ENCODE measurements at regions not wholly inside any gene's neighbourhood (a gene's known extent, or its start where the extent isn't known, plus 50 kb on each side); places are given as distances from the start of the nearest gene placed in this dataset.

DNA sequence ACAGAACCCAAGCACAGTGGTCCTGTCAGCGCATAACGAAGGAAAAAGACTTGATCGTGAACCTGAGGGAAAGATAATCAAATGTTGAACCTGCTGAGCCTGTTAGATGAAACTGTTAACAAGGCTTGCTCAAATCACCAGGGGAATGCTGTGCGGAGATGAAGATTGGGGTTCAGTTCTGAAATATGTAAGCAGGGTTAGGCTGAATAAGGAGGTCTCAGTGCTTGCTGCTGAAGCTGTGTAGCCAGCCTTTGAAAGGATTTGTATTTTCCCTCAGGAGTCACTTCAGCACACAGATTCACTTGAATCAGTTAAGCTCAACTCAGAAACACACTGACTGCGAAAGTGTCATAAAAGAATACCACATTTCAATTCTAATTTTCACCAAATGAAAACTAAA, 793.5 kb downstream of the OLFM4 start:
- no peak overlapping the region for H3K4me3 ChIP-seq (ENCODE audit: low read depth, low read length)
- no peaks in the 10 kb centered on the region for H3K27me3 ChIP-seq (ENCODE audit: control insufficient read depth, insufficient read depth, low read length)
- no peaks in the 10 kb centered on the region for H3K4me1 ChIP-seq (ENCODE audit: control insufficient read depth, insufficient read depth, low read length)

DNA sequence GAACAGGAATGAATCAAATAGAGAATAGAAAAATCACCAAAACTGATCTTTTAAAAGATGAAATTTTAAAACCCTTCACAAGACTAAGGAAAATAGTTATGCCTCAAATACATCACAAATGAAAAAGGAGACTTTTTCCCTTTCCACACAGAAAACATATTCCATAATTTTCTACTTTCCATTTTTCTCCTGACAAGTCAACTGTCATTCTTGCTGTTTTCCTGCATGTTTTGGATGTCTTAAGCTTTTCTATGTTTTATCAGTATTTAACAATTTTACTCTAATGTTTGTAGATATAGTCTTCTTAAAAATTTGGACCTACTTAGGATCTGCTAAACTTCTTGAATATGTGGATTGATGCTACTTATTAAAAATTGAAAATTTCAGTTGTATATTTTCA, 810.8 kb downstream of the OLFM4 start:
- Histone ChIP-seq H3K9me3 (ENCODE audit: control insufficient read depth, insufficient read depth, low read length) (no peaks in the 10 kb centered on the region), H3K4me3 (ENCODE audit: low read depth, low read length) (no peak overlapping the region), H3K9ac (ENCODE audit: low read depth, low read length) (no peak overlapping the region), H3K27me3 (ENCODE audit: control insufficient read depth, insufficient read depth, low read length) (no peaks in the 10 kb centered on the region), H3K36me3 (ENCODE audit: control insufficient read depth, insufficient read depth, low read length) (no peaks in the 10 kb centered on the region), H3K4me1 (ENCODE audit: control insufficient read depth, insufficient read depth, low read length) (no peaks in the 10 kb centered on the region)

More for the DNA sequence above, 793.5 kb downstream of the OLFM4 start:
- Histone ChIP-seq H3K9me3 (ENCODE audit: control insufficient read depth, insufficient read depth, low read length) (no peaks in the 10 kb centered on the region), H3K9ac (ENCODE audit: low read depth, low read length) (no peak overlapping the region), H3K36me3 (ENCODE audit: control insufficient read depth, insufficient read depth, low read length) (no peaks in the 10 kb centered on the region)

DNA sequence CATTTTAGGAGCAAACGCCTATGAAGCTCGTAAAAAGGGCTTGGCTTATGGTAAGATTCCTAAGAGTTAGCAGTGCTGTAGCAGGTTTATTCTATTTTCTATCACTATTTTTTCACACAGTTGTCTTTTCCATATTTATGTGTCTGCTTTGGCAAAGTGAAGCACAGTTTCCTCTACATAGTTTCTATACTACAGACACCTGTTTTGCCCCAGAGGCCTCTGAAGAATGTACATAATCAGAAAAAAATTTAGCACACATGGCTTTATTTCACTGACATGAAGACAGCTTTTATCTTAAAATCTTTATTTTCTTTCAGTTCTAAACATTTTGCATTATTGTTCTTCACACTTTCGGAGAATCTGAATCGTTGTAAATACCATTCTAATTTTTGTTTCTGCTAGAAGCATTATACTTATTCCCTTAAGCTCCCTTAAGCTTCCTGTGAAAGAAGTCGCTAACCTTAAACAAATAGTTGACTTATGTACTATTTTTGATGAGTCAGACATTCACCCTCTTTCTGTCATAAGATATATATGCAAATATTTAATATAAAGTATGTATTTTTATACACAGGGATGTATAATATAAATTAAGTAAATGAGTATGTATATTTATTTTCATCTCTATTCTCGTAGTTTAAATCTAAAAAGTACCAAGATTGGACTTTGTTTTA, 816.0 kb downstream of the OLFM4 start:
- Histone ChIP-seq H3K27me3 (ENCODE audit: control insufficient read depth, insufficient read depth, low read length) (no peaks in the 10 kb centered on the region), H3K9me3 (ENCODE audit: control insufficient read depth, insufficient read depth, low read length) (no peaks in the 10 kb centered on the region), H3K36me3 (ENCODE audit: control insufficient read depth, insufficient read depth, low read length) (no peaks in the 10 kb centered on the region), H3K4me1 (ENCODE audit: control insufficient read depth, insufficient read depth, low read length) (peaks cover 4% of the 10 kb centered on the region), H3K4me3 (ENCODE audit: low read depth, low read length) (no peak overlapping the region), H3K9ac (ENCODE audit: low read depth, low read length) (no peak overlapping the region)

DNA sequence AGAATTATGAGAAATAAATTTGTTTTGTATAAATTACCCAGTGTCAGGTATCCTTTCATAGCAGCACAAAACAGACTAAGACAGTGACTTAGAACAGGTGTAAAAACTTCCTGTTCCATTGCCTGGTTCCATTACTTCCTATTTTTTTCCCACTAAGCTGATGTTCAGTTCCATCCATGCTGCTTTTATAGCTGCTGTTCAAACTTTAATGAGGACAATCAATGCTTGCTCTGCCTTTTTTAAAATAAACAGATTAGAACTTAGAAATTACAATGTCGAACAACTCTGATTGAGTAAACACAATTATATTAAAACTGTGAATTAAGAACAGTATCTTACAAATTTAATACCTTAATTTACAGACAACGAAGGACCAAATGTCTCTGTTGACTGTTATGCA, 818.9 kb downstream of the OLFM4 start:
- no peaks in the 10 kb centered on the region for H3K36me3 ChIP-seq (ENCODE audit: control insufficient read depth, insufficient read depth, low read length)
- no peak overlapping the region for H3K4me3 ChIP-seq (ENCODE audit: low read depth, low read length)
- no peak overlapping the region for H3K9ac ChIP-seq (ENCODE audit: low read depth, low read length)
- H3K9me3 ChIP-seq (ENCODE audit: control insufficient read depth, insufficient read depth, low read length), result no peaks in the 10 kb centered on the region
- peaks cover 4% of the 10 kb centered on the region for H3K4me1 ChIP-seq (ENCODE audit: control insufficient read depth, insufficient read depth, low read length)
- H3K27me3 ChIP-seq (ENCODE audit: control insufficient read depth, insufficient read depth, low read length), result no peaks in the 10 kb centered on the region

DNA sequence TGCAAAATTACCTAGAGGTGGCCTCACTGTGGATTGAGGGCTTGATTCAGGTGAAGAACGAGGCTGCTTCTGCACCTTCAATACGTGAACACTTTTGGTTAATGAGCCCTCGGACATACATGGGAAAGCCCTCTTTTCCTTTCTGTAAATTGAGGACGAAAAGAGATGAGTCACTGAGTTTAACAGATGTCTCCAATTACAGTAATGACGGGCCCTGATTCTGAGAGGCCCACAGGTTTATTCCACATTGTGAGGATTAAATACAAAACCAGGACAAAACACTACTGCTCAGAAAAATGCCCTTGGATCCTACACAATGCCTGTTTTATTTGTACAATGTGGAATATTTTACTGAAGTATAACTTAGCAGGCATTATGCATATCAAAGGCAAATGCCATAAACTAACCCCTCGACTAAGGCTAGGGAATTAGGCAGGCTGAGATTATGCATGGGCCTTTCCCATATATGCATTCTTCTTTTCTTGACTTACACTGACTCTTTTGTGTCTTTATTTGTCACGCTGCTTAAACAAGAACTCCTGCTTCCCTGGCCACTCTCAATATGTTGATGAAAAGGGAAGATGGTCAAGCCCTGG, 819.9 kb downstream of the OLFM4 start:
- no peaks in the 10 kb centered on the region for H3K9me3 ChIP-seq (ENCODE audit: control insufficient read depth, insufficient read depth, low read length)
- H3K4me1 ChIP-seq (ENCODE audit: control insufficient read depth, insufficient read depth, low read length), result peaks cover 4% of the 10 kb centered on the region
- no peak overlapping the region for H3K9ac ChIP-seq (ENCODE audit: low read depth, low read length)
- no peaks in the 10 kb centered on the region for H3K27me3 ChIP-seq (ENCODE audit: control insufficient read depth, insufficient read depth, low read length)
- no peak overlapping the region for H3K4me3 ChIP-seq (ENCODE audit: low read depth, low read length)
- H3K36me3 ChIP-seq (ENCODE audit: control insufficient read depth, insufficient read depth, low read length), result no peaks in the 10 kb centered on the region

DNA sequence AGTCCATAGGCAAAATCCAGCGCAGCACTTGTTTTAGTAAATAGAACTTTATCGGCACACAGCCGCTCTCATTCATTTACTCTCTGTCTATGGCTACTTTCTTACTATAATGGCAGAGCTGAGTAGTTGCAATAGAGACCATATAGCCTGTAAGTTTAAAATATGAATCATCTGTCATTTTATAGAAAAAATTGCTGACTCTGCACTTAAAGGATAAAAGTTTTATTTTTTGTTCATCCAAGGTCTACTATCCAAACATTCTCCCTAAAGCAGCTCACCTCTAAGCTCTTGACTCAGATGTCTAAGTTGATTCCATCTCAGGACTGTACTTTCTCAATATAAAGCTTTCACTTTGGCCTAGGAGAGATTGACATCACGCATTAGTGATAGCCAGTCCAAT, 825.7 kb downstream of the OLFM4 start:
- no peak overlapping the region for H3K4me3 ChIP-seq (ENCODE audit: low read depth, low read length)
- no peaks in the 10 kb centered on the region for H3K36me3 ChIP-seq (ENCODE audit: control insufficient read depth, insufficient read depth, low read length)
- no peaks in the 10 kb centered on the region for H3K4me1 ChIP-seq (ENCODE audit: control insufficient read depth, insufficient read depth, low read length)
- H3K27me3 ChIP-seq (ENCODE audit: control insufficient read depth, insufficient read depth, low read length), result no peaks in the 10 kb centered on the region
- H3K9ac ChIP-seq (ENCODE audit: low read depth, low read length), result no peak overlapping the region
- H3K9me3 ChIP-seq (ENCODE audit: control insufficient read depth, insufficient read depth, low read length), result no peaks in the 10 kb centered on the region

DNA sequence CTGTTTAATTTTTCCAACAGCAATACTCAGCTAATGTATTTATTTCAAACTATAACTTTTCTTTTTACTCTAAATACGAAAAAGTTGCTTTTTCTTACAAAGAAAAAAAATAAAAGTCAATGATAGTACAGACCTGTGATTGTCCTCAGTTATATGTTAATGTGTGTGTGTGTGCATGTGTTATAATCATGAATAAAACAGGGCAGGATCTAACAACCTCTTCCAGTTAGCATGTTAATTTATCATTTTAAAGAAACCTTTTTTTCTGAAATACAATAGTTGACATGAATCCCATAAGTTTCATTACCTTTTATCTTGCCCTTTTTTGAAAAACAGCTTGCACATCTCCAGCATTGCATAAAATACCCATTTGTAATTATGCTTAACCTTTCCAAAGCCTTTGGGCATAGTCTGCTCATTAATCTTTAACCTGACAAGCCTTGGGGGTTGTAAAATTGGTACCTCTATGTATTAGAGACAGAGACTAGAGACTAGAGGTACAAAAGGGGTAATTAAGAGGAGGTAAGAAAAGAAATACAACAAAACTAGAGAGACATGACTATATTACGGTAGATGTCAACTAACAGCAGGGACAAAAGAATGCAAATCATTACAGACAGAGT, 828.1 kb downstream of the OLFM4 start:
- Histone ChIP-seq H3K9ac (ENCODE audit: low read depth, low read length) (no peak overlapping the region), H3K36me3 (ENCODE audit: control insufficient read depth, insufficient read depth, low read length) (no peaks in the 10 kb centered on the region), H3K4me1 (ENCODE audit: control insufficient read depth, insufficient read depth, low read length) (no peaks in the 10 kb centered on the region), H3K4me3 (ENCODE audit: low read depth, low read length) (no peak overlapping the region), H3K27me3 (ENCODE audit: control insufficient read depth, insufficient read depth, low read length) (no peaks in the 10 kb centered on the region), H3K9me3 (ENCODE audit: control insufficient read depth, insufficient read depth, low read length) (no peaks in the 10 kb centered on the region)

DNA sequence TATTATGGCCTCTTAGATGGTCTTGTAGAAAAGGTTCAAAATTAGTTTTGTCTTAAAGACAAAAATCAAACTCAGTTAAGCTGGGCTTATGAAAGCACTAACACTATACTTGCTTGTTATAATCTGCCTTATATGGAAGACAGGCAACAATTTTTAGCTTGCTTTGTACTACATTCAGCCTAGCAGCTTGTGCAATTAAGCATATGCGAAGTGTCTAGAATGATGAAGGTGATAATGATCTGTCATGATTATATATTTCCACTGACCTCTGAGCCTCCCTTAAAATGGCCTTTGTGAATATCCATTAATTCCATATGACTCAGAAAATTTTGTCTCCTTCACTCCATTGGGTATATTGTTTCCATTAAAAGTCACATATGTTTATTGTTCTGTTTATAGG, 834.9 kb downstream of the OLFM4 start:
- H3K36me3 ChIP-seq (ENCODE audit: control insufficient read depth, insufficient read depth, low read length), result no peaks in the 10 kb centered on the region
- no peak overlapping the region for H3K9ac ChIP-seq (ENCODE audit: low read depth, low read length)
- no peaks in the 10 kb centered on the region for H3K4me1 ChIP-seq (ENCODE audit: control insufficient read depth, insufficient read depth, low read length)
- H3K27me3 ChIP-seq (ENCODE audit: control insufficient read depth, insufficient read depth, low read length), result no peaks in the 10 kb centered on the region
- H3K9me3 ChIP-seq (ENCODE audit: control insufficient read depth, insufficient read depth, low read length), result no peaks in the 10 kb centered on the region
- no peak overlapping the region for H3K4me3 ChIP-seq (ENCODE audit: low read depth, low read length)

DNA sequence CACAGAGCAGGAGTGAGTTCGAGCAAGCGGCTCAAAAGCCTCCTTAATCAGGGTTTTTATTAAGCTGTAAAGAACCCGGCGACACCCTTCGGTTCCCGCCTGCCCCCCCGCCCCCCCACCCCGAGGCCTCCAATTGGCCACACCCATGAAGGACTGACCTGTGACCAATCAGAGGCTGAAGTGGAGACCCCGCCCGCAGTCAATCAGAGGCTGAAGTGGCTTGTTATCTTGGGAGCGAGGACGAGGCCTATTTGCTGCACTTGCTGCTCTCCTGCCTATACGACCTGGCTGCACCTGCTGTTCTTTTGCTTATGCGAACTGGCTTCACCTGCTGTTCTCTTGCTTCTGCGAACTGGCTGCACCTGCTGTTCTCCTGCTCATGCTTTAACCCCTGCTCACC, 844.9 kb downstream of the OLFM4 start:
- no peaks in the 10 kb centered on the region for H3K9me3 ChIP-seq (ENCODE audit: control insufficient read depth, insufficient read depth, low read length)
- no peaks in the 10 kb centered on the region for H3K27me3 ChIP-seq (ENCODE audit: control insufficient read depth, insufficient read depth, low read length)
- H3K4me1 ChIP-seq (ENCODE audit: control insufficient read depth, insufficient read depth, low read length), result peaks cover 2% of the 10 kb centered on the region
- H3K36me3 ChIP-seq (ENCODE audit: control insufficient read depth, insufficient read depth, low read length), result no peaks in the 10 kb centered on the region
- no peak overlapping the region for H3K4me3 ChIP-seq (ENCODE audit: low read depth, low read length)
- H3K9ac ChIP-seq (ENCODE audit: low read depth, low read length), result no peak overlapping the region

DNA sequence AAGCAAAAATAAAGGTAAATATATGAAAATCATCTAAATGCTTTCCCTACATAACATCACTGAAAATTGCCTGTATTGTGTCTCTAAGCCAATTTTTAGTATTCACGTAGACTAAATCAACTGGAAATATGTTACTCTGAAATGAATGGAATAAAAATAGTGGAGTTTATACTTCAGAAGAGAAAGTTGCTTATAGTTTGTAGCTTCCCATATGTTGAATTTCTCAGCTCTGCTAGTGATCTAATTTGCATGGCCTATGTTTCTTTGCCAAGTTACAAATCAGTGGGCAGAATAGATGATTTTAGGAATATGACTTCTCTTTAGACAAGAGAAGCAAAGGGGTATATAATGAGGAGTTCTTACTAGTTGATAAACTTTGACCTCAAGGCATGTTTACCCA, 850.2 kb downstream of the OLFM4 start:
- Histone ChIP-seq H3K9ac (ENCODE audit: low read depth, low read length) (no peak overlapping the region), H3K36me3 (ENCODE audit: control insufficient read depth, insufficient read depth, low read length) (no peaks in the 10 kb centered on the region), H3K27me3 (ENCODE audit: control insufficient read depth, insufficient read depth, low read length) (no peaks in the 10 kb centered on the region), H3K4me3 (ENCODE audit: low read depth, low read length) (no peak overlapping the region), H3K9me3 (ENCODE audit: control insufficient read depth, insufficient read depth, low read length) (no peaks in the 10 kb centered on the region), H3K4me1 (ENCODE audit: control insufficient read depth, insufficient read depth, low read length) (no peaks in the 10 kb centered on the region)

DNA sequence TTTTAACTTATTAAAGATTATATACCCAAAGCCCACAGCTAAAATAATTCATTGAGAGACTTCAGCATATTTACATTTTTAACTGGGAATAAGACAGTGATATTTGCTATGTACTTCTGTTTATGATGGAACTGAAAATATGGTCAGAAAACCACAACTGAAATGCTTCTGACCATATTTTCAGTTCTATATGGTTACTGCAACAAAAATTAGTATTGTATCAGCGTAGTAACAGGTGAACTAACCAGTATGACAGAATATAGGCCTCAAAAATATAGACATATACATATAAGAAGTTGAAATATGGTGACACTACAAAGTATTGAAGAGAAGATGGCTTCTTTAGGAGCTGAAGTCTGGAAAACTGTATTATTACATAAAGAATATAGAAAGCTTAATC, 857.4 kb downstream of the OLFM4 start:
- H3K36me3 ChIP-seq (ENCODE audit: control insufficient read depth, insufficient read depth, low read length), result no peaks in the 10 kb centered on the region
- no peak overlapping the region for H3K9ac ChIP-seq (ENCODE audit: low read depth, low read length)
- H3K27me3 ChIP-seq (ENCODE audit: control insufficient read depth, insufficient read depth, low read length), result no peaks in the 10 kb centered on the region
- H3K9me3 ChIP-seq (ENCODE audit: control insufficient read depth, insufficient read depth, low read length), result no peaks in the 10 kb centered on the region
- no peak overlapping the region for H3K4me3 ChIP-seq (ENCODE audit: low read depth, low read length)
- no peaks in the 10 kb centered on the region for H3K4me1 ChIP-seq (ENCODE audit: control insufficient read depth, insufficient read depth, low read length)

DNA sequence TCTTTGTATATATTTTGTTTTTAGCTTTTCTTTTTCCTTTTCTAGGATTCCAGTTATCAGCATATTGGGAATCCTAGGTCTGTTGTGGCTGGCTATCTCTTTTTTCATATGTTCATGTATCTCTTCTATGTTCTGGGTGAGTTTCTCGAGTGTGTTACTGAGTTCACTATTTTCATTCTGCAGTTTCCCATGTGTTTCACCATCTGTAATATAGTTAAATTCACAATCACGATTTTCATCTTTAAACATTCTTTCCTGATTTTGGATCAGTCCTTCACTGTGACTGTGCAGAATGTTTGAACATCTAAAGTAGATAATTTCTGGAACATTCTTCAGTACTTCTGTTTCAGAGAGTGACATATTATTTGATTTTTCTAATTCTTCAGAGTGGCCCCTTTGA, 862.1 kb downstream of the OLFM4 start:
- Histone ChIP-seq H3K27me3 (ENCODE audit: control insufficient read depth, insufficient read depth, low read length) (no peaks in the 10 kb centered on the region), H3K4me1 (ENCODE audit: control insufficient read depth, insufficient read depth, low read length) (no peaks in the 10 kb centered on the region), H3K9ac (ENCODE audit: low read depth, low read length) (no peak overlapping the region), H3K4me3 (ENCODE audit: low read depth, low read length) (no peak overlapping the region), H3K9me3 (ENCODE audit: control insufficient read depth, insufficient read depth, low read length) (no peaks in the 10 kb centered on the region), H3K36me3 (ENCODE audit: control insufficient read depth, insufficient read depth, low read length) (no peaks in the 10 kb centered on the region)
